CD4-positive, CD25-positive, alpha-beta regulatory T cell (primary cell): ENCODE measurements at regions not wholly inside any gene's neighbourhood (a gene's known extent, or its start where the extent isn't known, plus 50 kb on each side); places are given as distances from the start of the nearest gene placed in this dataset.

Source experiments
- ATAC-seq, 2 donors: fragments of 150-1000 bp; cut with Tn5 transposase; one replicate each; pipeline ENCODE4 v1.10.0; 2021; ENCODE audit warnings: low read depth in 2 of 2, moderate number of reproducible peaks in 2 of 2, moderate library complexity in 1 of 2
- DNase-seq, 3 donors: peaks; one replicate each; pipeline versions ENCODE4 v3.0.0 to v3.0.0-alpha.2; 2012 to 2022; ENCODE audit warnings: mixed read lengths in 1 of 3
- H3K27ac ChIP-seq: one replicate; pipeline ENCODE4 v1.7.0; 2013; ENCODE audit warnings: mild to moderate bottlenecking, low read length; ENCODE audit not compliant: insufficient read depth, poor library complexity, severe bottlenecking
- H3K27me3 ChIP-seq: one replicate; pipeline ENCODE4 v1.7.0; 2013; ENCODE audit warnings: low read length; ENCODE audit not compliant: control insufficient read depth, insufficient read depth
- H3K36me3 ChIP-seq: one replicate; pipeline ENCODE4 v1.7.0; 2013; ENCODE audit warnings: mild to moderate bottlenecking, low read length, moderate library complexity; ENCODE audit not compliant: control insufficient read depth, insufficient read depth
- H3K4me1 ChIP-seq: 2 replicates; pipeline ENCODE4 v1.7.0; 2013; ENCODE audit warnings: mild to moderate bottlenecking, low read length; ENCODE audit not compliant: insufficient read depth, control insufficient read depth, poor library complexity, severe bottlenecking
- H3K4me3 ChIP-seq: one replicate; pipeline ENCODE4 v1.7.0; 2013; ENCODE audit warnings: low read depth, mild to moderate bottlenecking, low read length, moderate library complexity
- H3K9me3 ChIP-seq, 2 experiments: 1 replicate in 1 of 2; 2 replicates in 1 of 2; pipeline ENCODE4 v1.7.0; 2013; ENCODE audit warnings: low read length in 2 of 2, mild to moderate bottlenecking in 1 of 2, moderate library complexity in 1 of 2; ENCODE audit not compliant: control insufficient read depth in 2 of 2
- H3K27ac Mint-ChIP-seq, 3 donors: one replicate each; pipeline ENCODE4 v1.8.0; 2020 to 2022; ENCODE audit warnings: mild to moderate bottlenecking in 3 of 3, mixed read lengths in 3 of 3, moderate library complexity in 2 of 3
- H3K27me3 Mint-ChIP-seq: one replicate; pipeline ENCODE4 v1.8.0; 2022; ENCODE audit warnings: mild to moderate bottlenecking, mixed read lengths
- H3K36me3 Mint-ChIP-seq: one replicate; pipeline ENCODE4 v1.8.0; 2020; ENCODE audit warnings: mixed read lengths
- H3K4me1 Mint-ChIP-seq, 4 donors: one replicate each; pipeline ENCODE4 v1.8.0; 2020 to 2022; ENCODE audit warnings: mixed read lengths in 4 of 4, mild to moderate bottlenecking in 1 of 4
- H3K4me3 Mint-ChIP-seq, 4 donors: one replicate each; pipeline ENCODE4 v1.8.0; 2020 to 2022; ENCODE audit warnings: mild to moderate bottlenecking in 4 of 4, mixed read lengths in 4 of 4, moderate library complexity in 3 of 4
- H3K9me3 Mint-ChIP-seq, 7 donors: one replicate each; pipeline ENCODE4 v1.8.0; 2020 to 2022; ENCODE audit warnings: mixed read lengths in 7 of 7, mild to moderate bottlenecking in 3 of 7, moderate library complexity in 2 of 7

DNA sequence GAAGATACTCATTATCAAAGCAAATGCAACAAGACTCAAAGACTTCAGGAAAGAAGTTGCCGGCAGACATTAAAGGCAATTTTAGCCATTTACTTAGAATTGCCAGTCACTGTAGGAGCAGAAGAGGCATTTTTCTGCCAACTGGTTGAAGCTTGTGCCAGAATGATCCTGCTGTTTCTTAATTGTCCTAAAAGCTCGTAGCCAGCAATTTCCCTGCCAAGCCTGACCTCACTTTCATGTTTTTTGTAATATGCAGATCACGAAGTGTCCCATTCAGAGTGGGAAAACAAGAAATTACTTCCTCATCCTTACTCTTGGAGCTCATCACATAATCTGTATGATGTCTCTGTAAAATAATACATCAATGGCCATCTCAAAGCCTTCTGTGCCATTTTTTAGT is 130.9 kb upstream of the ANKRD1 start:
- DNase-seq: no peak
- H3K27me3 ChIP-seq: peaks cover 4% of the 10 kb centered on the region
- no peak overlapping the region for H3K27ac Mint-ChIP-seq
- H3K4me1 Mint-ChIP-seq: no peaks in the 10 kb centered on the region
- H3K27me3 Mint-ChIP-seq: peaks cover 6% of the 10 kb centered on the region
- no peaks in the 10 kb centered on the region for H3K36me3 ChIP-seq
- no peak for ATAC-seq
- no peaks in the 10 kb centered on the region for H3K4me1 ChIP-seq
- no peak overlapping the region for H3K4me3 ChIP-seq
- no peaks in the 10 kb centered on the region for H3K9me3 ChIP-seq
- no peaks in the 10 kb centered on the region for H3K9me3 Mint-ChIP-seq
- no peaks in the 10 kb centered on the region for H3K36me3 Mint-ChIP-seq
- H3K27ac ChIP-seq: no peak overlapping the region
- no peak overlapping the region for H3K4me3 Mint-ChIP-seq

DNA sequence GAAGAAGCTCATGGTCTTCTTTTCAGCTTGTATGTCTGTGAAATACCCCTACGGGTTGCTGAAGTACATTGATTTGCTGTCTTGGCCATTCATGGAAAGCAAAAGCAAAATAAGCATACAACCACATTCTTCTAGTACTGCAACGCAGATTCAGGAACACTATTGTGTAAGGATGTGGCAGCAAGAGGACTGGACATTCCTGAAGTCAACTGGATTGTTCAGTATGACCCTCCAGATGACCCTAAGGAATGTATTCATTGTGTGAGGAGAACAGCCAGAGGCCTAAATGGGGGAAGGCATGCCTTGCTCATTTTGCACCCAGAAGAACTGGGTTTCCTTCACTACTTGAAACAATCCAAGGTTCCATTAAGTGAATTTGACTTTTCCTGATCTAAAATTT is 133.4 kb upstream of the ANKRD1 start:
- H3K27me3 ChIP-seq: peaks cover 2% of the 10 kb centered on the region
- H3K4me1 ChIP-seq: no peaks in the 10 kb centered on the region
- Mint-ChIP-seq H3K9me3 (no peaks in the 10 kb centered on the region), H3K27ac (no peak overlapping the region), H3K4me3 (no peak overlapping the region), H3K36me3 (no peaks in the 10 kb centered on the region), H3K4me1 (no peaks in the 10 kb centered on the region), H3K27me3 (peaks cover 6% of the 10 kb centered on the region)
- H3K36me3 ChIP-seq: no peaks in the 10 kb centered on the region
- no peak overlapping the region for H3K27ac ChIP-seq
- no peaks in the 10 kb centered on the region for H3K9me3 ChIP-seq
- H3K4me3 ChIP-seq: no peak overlapping the region
- ATAC-seq (no peak), DNase-seq (no peak)

DNA sequence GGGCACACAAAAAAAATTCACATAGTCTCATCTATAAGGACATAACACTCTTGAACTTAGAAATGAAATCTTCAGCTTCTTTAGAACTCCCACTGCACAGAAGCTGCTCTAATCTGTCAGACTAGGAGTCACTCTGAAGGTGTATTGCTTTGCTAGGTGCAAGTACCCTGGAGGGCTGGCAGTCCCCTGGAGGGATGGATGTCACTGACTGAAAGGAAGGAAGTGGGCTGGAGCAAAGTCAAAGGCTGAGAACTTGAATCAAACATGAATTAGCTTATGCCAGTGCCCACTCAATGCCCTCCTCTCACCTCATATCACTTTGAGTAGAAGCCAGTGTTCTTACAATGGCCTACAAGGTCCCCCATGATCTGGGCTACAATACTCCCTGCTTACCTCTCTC is 140.3 kb upstream of the ANKRD1 start:
- DNase-seq (no peak), ATAC-seq (no peak)
- Mint-ChIP-seq H3K27ac (no peak overlapping the region), H3K36me3 (no peaks in the 10 kb centered on the region), H3K4me3 (no peak overlapping the region), H3K9me3 (no peaks in the 10 kb centered on the region), H3K27me3 (peaks cover 11% of the 10 kb centered on the region), H3K4me1 (no peaks in the 10 kb centered on the region)
- H3K27ac ChIP-seq: no peak overlapping the region
- H3K4me3 ChIP-seq: no peak overlapping the region
- no peaks in the 10 kb centered on the region for H3K9me3 ChIP-seq
- H3K4me1 ChIP-seq: no peaks in the 10 kb centered on the region
- no peaks in the 10 kb centered on the region for H3K36me3 ChIP-seq
- H3K27me3 ChIP-seq: peaks cover 3% of the 10 kb centered on the region

DNA sequence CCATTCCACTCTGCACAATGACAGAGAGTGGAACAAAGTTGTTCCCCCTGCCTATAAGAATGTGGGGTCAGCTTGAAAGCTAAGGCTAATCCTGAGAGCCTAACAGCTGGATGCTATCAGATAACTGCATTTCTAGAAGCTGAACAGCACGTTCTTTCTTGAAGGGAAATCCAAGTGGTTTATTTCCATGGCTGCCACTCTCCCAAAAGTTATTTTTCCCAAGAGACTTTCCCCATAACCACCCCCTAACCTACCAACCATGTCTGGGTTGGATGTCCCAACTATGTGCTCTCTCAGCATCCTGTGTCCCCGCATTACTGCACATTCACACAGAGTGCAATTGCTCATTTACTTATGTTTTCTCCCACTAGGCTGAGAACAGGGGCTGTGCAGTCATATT is 140.7 kb upstream of the ANKRD1 start:
- H3K27me3 ChIP-seq: peaks cover 3% of the 10 kb centered on the region

DNA sequence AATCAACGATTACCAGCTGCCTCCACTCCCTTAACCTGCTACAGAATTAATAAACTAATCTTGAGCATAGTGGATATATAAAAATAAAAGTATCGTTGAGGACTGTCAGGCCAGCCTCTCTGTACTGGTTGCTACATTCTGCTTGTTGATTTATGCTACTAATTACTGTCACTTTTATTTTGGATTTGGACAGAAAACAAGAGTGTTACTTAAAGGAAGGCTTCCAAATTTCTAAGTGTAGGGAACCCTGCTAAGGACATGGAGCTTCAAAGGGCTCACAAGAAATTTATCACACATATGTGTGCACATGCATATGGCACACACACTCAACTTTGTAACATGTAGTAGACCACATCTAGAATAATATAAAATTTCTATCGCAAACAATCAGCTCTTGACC is 141.2 kb upstream of the ANKRD1 start:
- no peak for ATAC-seq
- H3K4me1 ChIP-seq: no peaks in the 10 kb centered on the region
- no peaks in the 10 kb centered on the region for H3K9me3 Mint-ChIP-seq
- no peak for DNase-seq
- no peak overlapping the region for H3K4me3 ChIP-seq
- no peak overlapping the region for H3K27ac Mint-ChIP-seq
- no peaks in the 10 kb centered on the region for H3K36me3 Mint-ChIP-seq
- H3K27me3 ChIP-seq: peaks cover 3% of the 10 kb centered on the region
- H3K4me3 Mint-ChIP-seq: no peak overlapping the region
- H3K27ac ChIP-seq: no peak overlapping the region
- no peaks in the 10 kb centered on the region for H3K36me3 ChIP-seq
- no peaks in the 10 kb centered on the region for H3K9me3 ChIP-seq
- peaks cover 11% of the 10 kb centered on the region for H3K27me3 Mint-ChIP-seq
- no peaks in the 10 kb centered on the region for H3K4me1 Mint-ChIP-seq

More for the DNA sequence above, 140.7 kb upstream of the ANKRD1 start:
- no peaks in the 10 kb centered on the region for H3K4me1 Mint-ChIP-seq
- no peak overlapping the region for H3K27ac Mint-ChIP-seq
- Histone ChIP-seq H3K4me1 (no peaks in the 10 kb centered on the region), H3K4me3 (no peak overlapping the region), H3K36me3 (no peaks in the 10 kb centered on the region), H3K9me3 (no peaks in the 10 kb centered on the region), H3K27ac (no peak overlapping the region)
- no peaks in the 10 kb centered on the region for H3K9me3 Mint-ChIP-seq
- H3K4me3 Mint-ChIP-seq: no peak overlapping the region
- no peaks in the 10 kb centered on the region for H3K36me3 Mint-ChIP-seq
- DNase-seq: no peak
- no peak for ATAC-seq
- H3K27me3 Mint-ChIP-seq: peaks cover 11% of the 10 kb centered on the region

DNA sequence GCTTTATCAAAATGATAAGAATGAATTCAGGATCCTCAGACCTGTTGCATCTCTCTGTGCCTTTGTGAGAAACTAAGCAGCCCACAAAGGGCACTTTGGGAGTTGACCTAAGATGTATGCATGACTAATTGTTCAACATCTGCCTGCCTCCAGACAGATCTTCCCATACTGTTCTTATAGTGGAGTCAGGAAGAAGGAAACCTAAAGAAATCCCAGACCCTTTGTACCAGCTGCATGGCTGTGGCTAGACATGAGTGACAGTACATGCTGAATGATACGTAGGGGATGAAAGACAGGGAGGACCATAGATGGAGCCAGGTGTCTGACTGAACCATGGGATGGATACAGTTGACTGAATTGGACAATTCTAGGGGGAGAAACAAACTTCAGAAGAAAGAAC is 148.7 kb upstream of the PCGF5 start:
- Histone ChIP-seq H3K27me3 (peaks cover 2% of the 10 kb centered on the region), H3K9me3 (no peaks in the 10 kb centered on the region), H3K4me1 (no peaks in the 10 kb centered on the region), H3K4me3 (no peak overlapping the region), H3K27ac (no peak overlapping the region), H3K36me3 (no peaks in the 10 kb centered on the region)
- DNase-seq: no peak
- Mint-ChIP-seq H3K27ac (no peak overlapping the region), H3K4me1 (no peaks in the 10 kb centered on the region), H3K36me3 (no peaks in the 10 kb centered on the region), H3K9me3 (peaks cover 0 to 2% (median 0%) of the 10 kb centered on the region in 7 donors), H3K4me3 (no peak overlapping the region), H3K27me3 (peaks cover 8% of the 10 kb centered on the region)
- ATAC-seq: no peak

DNA sequence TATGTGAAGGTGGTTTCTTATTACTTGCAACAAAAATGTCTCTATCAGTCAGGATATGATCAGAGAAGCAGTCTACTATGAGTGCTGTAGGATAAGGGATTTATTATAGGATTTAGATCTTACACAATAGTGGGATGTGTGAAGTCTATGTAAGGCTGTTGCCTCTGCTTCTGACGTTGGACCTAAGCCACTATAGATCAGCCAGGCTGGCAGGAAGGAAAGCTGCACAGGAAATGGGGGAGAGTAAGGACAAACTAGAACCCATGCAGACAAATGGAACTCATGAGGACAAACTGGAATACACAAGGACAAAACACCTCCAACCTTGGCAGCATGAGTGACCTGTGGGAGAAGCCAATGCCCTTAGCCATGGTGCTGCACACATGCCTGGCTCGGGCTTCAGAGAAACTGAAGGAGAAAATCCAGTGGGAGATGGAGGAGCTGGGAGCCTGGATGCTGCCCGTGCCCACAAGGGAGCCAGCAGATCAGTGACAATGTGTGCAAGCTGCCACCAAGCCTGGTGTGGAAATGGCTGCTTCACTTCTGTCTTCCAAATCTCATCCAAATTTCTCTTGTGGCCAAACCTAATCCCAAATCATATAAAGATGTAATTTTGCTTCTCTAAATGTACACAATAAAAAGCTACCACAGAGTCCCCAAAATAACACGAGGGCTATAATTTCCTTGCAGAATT is 147.0 kb upstream of the PCGF5 start:
- Mint-ChIP-seq H3K27ac (no peak overlapping the region), H3K9me3 (peaks cover 0 to 2% (median 0%) of the 10 kb centered on the region in 7 donors), H3K36me3 (no peaks in the 10 kb centered on the region), H3K27me3 (peaks cover 8% of the 10 kb centered on the region), H3K4me3 (no peak overlapping the region), H3K4me1 (no peaks in the 10 kb centered on the region)
- no peaks in the 10 kb centered on the region for H3K9me3 ChIP-seq
- no peaks in the 10 kb centered on the region for H3K4me1 ChIP-seq
- peaks cover 2% of the 10 kb centered on the region for H3K27me3 ChIP-seq
- DNase-seq (no peak), ATAC-seq (no peak)
- H3K36me3 ChIP-seq: no peaks in the 10 kb centered on the region
- H3K27ac ChIP-seq: no peak overlapping the region
- no peak overlapping the region for H3K4me3 ChIP-seq

DNA sequence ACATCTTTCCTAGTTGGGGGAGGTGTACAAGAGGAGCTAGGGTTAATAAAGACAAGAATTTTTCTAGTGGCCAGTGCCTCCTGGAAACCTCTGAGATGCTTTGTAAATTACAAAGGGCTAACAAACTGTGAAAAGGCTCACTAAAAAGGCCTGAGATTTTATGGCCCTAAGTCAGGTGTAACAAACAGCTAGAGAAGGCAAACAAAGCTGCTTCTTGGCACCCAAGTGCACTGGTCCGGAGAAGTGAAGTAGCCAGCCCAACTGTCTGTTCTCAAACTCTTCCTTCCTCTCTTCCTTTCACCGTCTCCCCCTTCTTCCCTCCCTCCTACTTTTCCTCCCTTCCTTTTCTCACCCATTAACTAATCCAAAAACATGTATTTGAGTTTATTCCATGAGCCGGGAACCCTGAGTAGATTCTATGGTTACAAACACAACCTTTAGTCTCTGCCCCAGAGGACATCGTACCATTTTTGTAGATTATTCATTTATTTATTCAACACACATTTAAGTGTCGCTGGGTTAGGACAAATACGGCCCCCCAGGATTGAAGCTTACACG is 143.4 kb upstream of the PCGF5 start:
- Mint-ChIP-seq H3K36me3 (no peaks in the 10 kb centered on the region), H3K4me3 (no peak overlapping the region), H3K9me3 (peaks cover 0 to 2% (median 0%) of the 10 kb centered on the region in 7 donors), H3K4me1 (no peaks in the 10 kb centered on the region), H3K27ac (no peak overlapping the region), H3K27me3 (peaks cover 15% of the 10 kb centered on the region)
- ATAC-seq (no peak), DNase-seq (no peak)
- Histone ChIP-seq H3K4me3 (no peak overlapping the region), H3K9me3 (no peaks in the 10 kb centered on the region), H3K4me1 (no peaks in the 10 kb centered on the region), H3K36me3 (no peaks in the 10 kb centered on the region), H3K27me3 (peaks cover 2% of the 10 kb centered on the region), H3K27ac (no peak overlapping the region)
